ENCODE measurements at regions not wholly inside any gene's neighbourhood (a gene's known extent, or its start where the extent isn't known, plus 50 kb on each side); places are given as distances from the start of the nearest gene placed in this dataset.

GRCh38 chr1:219415433-219415832 is 197.5 kb downstream of the ZC3H11B start:
- no peak for TF ChIP-seq EZH2phosphoT487 (IDR thresholded peaks at IDR 0.05; ENCODE audit: borderline replicate concordance, low read length)
- no peak for TF ChIP-seq CTCF (conservative IDR thresholded peaks at IDR 0.05; ENCODE audit: low read depth, low read length)
- TF ChIP-seq EZH2 (IDR thresholded peaks at IDR 0.05; ENCODE audit: low read length, unreplicated experiment), result no peak
- no peaks in the 10 kb centered on the region for H3K27me3 ChIP-seq (ENCODE audit: low read length)
- no peak overlapping the region for H3K4me3 ChIP-seq (ENCODE audit: low read length)
- intact Hi-C loops (cut with micrococcal nuclease), result loop anchor here (5.0 kb wide), 1 partner anchor 1083 kb away; no protein-coding TSS in a partner anchor
- peaks cover 14% of the 10 kb centered on the region for H3K4me1 ChIP-seq (ENCODE audit: insufficient read depth, low read length)
- DNase-seq, result no peak
- ATAC-seq, result no peak
- H3F3A ChIP-seq (ENCODE audit: low read length, unreplicated experiment), result no peaks in the 10 kb centered on the region
- H3K9me3 ChIP-seq (ENCODE audit: low read length), result no peaks in the 10 kb centered on the region
- H3K79me2 ChIP-seq (ENCODE audit: low read length), result no peaks in the 10 kb centered on the region
- POLR2A ChIA-PET (ENCODE audit: unreplicated experiment), result no interaction called here
- no peak overlapping the region for H3K4me2 ChIP-seq (ENCODE audit: low read length)
- no peaks in the 10 kb centered on the region for H4K20me1 ChIP-seq (ENCODE audit: low read length)
- no TSS peak for BruUV-seq (replicated peaks)
- H2AFZ ChIP-seq (ENCODE audit: low read length), result no peak overlapping the region
- H3K27ac ChIP-seq (ENCODE audit: low read length), result no peak overlapping the region
- H3K9ac ChIP-seq (ENCODE audit: low read length), result no peak overlapping the region
- CTCF ChIA-PET, result interaction anchor here (0.6 kb wide), 1 partner anchor 245 kb away, joined by 3 read pairs; no protein-coding TSS in a partner anchor
- H3K36me3 ChIP-seq (ENCODE audit: low read depth, low read length), result no peaks in the 10 kb centered on the region
- H3K9me2 ChIP-seq (replicated peaks; ENCODE audit: low read length), result no peaks in the 10 kb centered on the region

- DNase-seq, result peak; percentile 41
- ChIA-PET POLR2A (ENCODE audit: unreplicated experiment) (interaction anchor here (0.9 kb wide), 1 partner anchor 135 kb away, joined by 5 read pairs; no protein-coding TSS in a partner anchor), CTCF (no interaction called here)
- no peaks in the 10 kb centered on the region for H3K9me3 ChIP-seq (ENCODE audit: low read length)
- intact Hi-C loops (cut with micrococcal nuclease), result no loop called here
- no peaks in the 10 kb centered on the region for H3F3A ChIP-seq (ENCODE audit: low read length, unreplicated experiment)
- BruUV-seq (replicated peaks), result no TSS peak
- TF ChIP-seq EZH2 (IDR thresholded peaks at IDR 0.05; ENCODE audit: low read length, unreplicated experiment) (no peak), CTCF (conservative IDR thresholded peaks at IDR 0.05; ENCODE audit: low read depth, low read length) (no peak), EZH2phosphoT487 (IDR thresholded peaks at IDR 0.05; ENCODE audit: borderline replicate concordance, low read length) (no peak)
- H3K27ac ChIP-seq (ENCODE audit: low read length), result peak overlapping the region; percentile 3; the same call in 1 of the 2 replicates
- H3K4me2 ChIP-seq (ENCODE audit: low read length), result peak overlapping the region; percentile 7; the same call in 1 of the 2 replicates
- no peak overlapping the region for H3K9ac ChIP-seq (ENCODE audit: low read length)
- no peaks in the 10 kb centered on the region for H3K79me2 ChIP-seq (ENCODE audit: low read length)
- no peak overlapping the region for H2AFZ ChIP-seq (ENCODE audit: low read length)
- no peaks in the 10 kb centered on the region for H3K9me2 ChIP-seq (replicated peaks; ENCODE audit: low read length)
- ATAC-seq, result peak; percentile 54; the same call in 1 of the 2 replicates
- peaks cover 9% of the 10 kb centered on the region for H3K4me1 ChIP-seq (ENCODE audit: insufficient read depth, low read length)
- H3K27me3 ChIP-seq (ENCODE audit: low read length), result no peaks in the 10 kb centered on the region
- H3K4me3 ChIP-seq (ENCODE audit: low read length), result no peak overlapping the region
- no peaks in the 10 kb centered on the region for H4K20me1 ChIP-seq (ENCODE audit: low read length)
- no peaks in the 10 kb centered on the region for H3K36me3 ChIP-seq (ENCODE audit: low read depth, low read length)
Measured at GRCh38 chr1:219414250-219414649, 198.7 kb downstream of the ZC3H11B start.

- POLR2A ChIA-PET (ENCODE audit: unreplicated experiment), result interaction anchor here (0.9 kb wide), 1 partner anchor 134 kb away, joined by 5 read pairs; no protein-coding TSS in a partner anchor
- Histone ChIP-seq H3K4me2 (ENCODE audit: low read length) (no peak overlapping the region), H3K9ac (ENCODE audit: low read length) (no peak overlapping the region), H3K79me2 (ENCODE audit: low read length) (no peaks in the 10 kb centered on the region), H3K27me3 (ENCODE audit: low read length) (no peaks in the 10 kb centered on the region), H3K9me3 (ENCODE audit: low read length) (no peaks in the 10 kb centered on the region), H4K20me1 (ENCODE audit: low read length) (no peaks in the 10 kb centered on the region), H2AFZ (ENCODE audit: low read length) (no peak overlapping the region), H3K4me3 (ENCODE audit: low read length) (no peak overlapping the region), H3K4me1 (ENCODE audit: insufficient read depth, low read length) (peaks cover 9% of the 10 kb centered on the region), H3F3A (ENCODE audit: low read length, unreplicated experiment) (no peaks in the 10 kb centered on the region), H3K9me2 (replicated peaks; ENCODE audit: low read length) (no peaks in the 10 kb centered on the region), H3K27ac (ENCODE audit: low read length) (no peak overlapping the region), H3K36me3 (ENCODE audit: low read depth, low read length) (no peaks in the 10 kb centered on the region)
- intact Hi-C loops (cut with micrococcal nuclease), result no loop called here
- TF ChIP-seq EZH2 (IDR thresholded peaks at IDR 0.05; ENCODE audit: low read length, unreplicated experiment) (no peak), CTCF (conservative IDR thresholded peaks at IDR 0.05; ENCODE audit: low read depth, low read length) (no peak), EZH2phosphoT487 (IDR thresholded peaks at IDR 0.05; ENCODE audit: borderline replicate concordance, low read length) (no peak)
- ATAC-seq, result no peak
- no TSS peak for BruUV-seq (replicated peaks)
- no peak for DNase-seq
- CTCF ChIA-PET, result interaction anchor here (0.6 kb wide), 1 partner anchor 15 kb away, joined by 3 read pairs; no protein-coding TSS in a partner anchor
Measured at GRCh38 chr1:219413536-219413935, 199.4 kb downstream of the ZC3H11B start.

All from PC-3 (cell line).